SH-SY5Y (cell line): ENCODE measurements at regions not wholly inside any gene's neighbourhood (a gene's known extent, or its start where the extent isn't known, plus 50 kb on each side); places are given as distances from the start of the nearest gene placed in this dataset.

ENCODE experiments used
- GATA2 ChIP-seq: IDR thresholded peaks from 2 replicates; pipeline ENCODE4 v1.6.1; 2011; ENCODE audit warnings: mild to moderate bottlenecking, low read depth, low read length
- GATA3 ChIP-seq: IDR thresholded peaks from 2 replicates; pipeline ENCODE4 v1.6.1; 2011; ENCODE audit warnings: low read depth, mild to moderate bottlenecking, low read length, moderate library complexity

GRCh38 chr17:70691150-70691549 is 521.8 kb downstream of the KCNJ2 start:
- TF ChIP-seq GATA2 (no peak), GATA3 (no peak)
